ENCODE measurements at regions not wholly inside any gene's neighbourhood (a gene's known extent, or its start where the extent isn't known, plus 50 kb on each side); places are given as distances from the start of the nearest gene placed in this dataset.

GRCh38 chr5:34485768-34486030 lies 170.4 kb upstream of the RAI14 start:
- TF ChIP-seq CTCF (conservative IDR thresholded peaks at IDR 0.05) (no peak), EZH2 (IDR thresholded peaks at IDR 0.05; ENCODE audit: low read depth) (no peak)

Measured in PC-9 (cell line).